Suppressor macrophage treated with lipopolysaccharide for 4 hours (primary cell): ENCODE measurements at regions not wholly inside any gene's neighbourhood (a gene's known extent, or its start where the extent isn't known, plus 50 kb on each side); places are given as distances from the start of the nearest gene placed in this dataset.

ENCODE experiments used
- DNase-seq: peaks from one replicate; pipeline ENCODE4 v3.0.0-alpha.2; 2020

GRCh38 chr6:148261470-148261869 is 81.2 kb upstream of the SASH1 start:
- no peak for DNase-seq

- no peak for DNase-seq
These were observed 79.6 kb upstream of the SASH1 start for GRCh38 chr6:148263010-148263409.

GRCh38 chr6:148263961-148264360 is 78.7 kb upstream of the SASH1 start:
- DNase-seq = no peak

- DNase-seq = no peak
These were observed 77.6 kb upstream of the SASH1 start for GRCh38 chr6:148265054-148265453.

- DNase-seq = no peak
These were observed 73.3 kb upstream of the SASH1 start for GRCh38 chr6:148269386-148269785.

GRCh38 chr6:148271711-148272439 is 70.8 kb upstream of the SASH1 start:
- DNase-seq = peak; percentile 7

- no peak for DNase-seq
These were observed 70.0 kb upstream of the SASH1 start for GRCh38 chr6:148272597-148272996.

- no peak for DNase-seq
These were observed 68.5 kb upstream of the SASH1 start for GRCh38 chr6:148273962-148274752.

- no peak for DNase-seq
These were observed 67.8 kb upstream of the SASH1 start for GRCh38 chr6:148274809-148275208.

- no peak for DNase-seq
These were observed 57.4 kb upstream of the SASH1 start for GRCh38 chr6:148285205-148285604.

- DNase-seq = no peak
These were observed 56.1 kb upstream of the SASH1 start for GRCh38 chr6:148286563-148286962.

GRCh38 chr6:148287623-148288333 is 54.9 kb upstream of the SASH1 start:
- DNase-seq = no peak

- no peak for DNase-seq
These were observed 54.1 kb upstream of the SASH1 start for GRCh38 chr6:148288541-148288940.

GRCh38 chr6:148289153-148289552 is 53.5 kb upstream of the SASH1 start:
- no peak for DNase-seq

- no peak for DNase-seq
These were observed 50.8 kb upstream of the SASH1 start for GRCh38 chr6:148291876-148292275.
